Muscle of leg (tissue), 3 donors: ENCODE measurements at regions not wholly inside any gene's neighbourhood (a gene's known extent, or its start where the extent isn't known, plus 50 kb on each side); places are given as distances from the start of the nearest gene placed in this dataset.

Experiments used
- DNase-seq: peaks from one replicate; pipeline ENCODE4 v3.0.0; 2013
- H3K27ac ChIP-seq: one replicate; pipeline ENCODE4 v1.5.1; 2013; ENCODE audit warnings: mild to moderate bottlenecking, low read length, control low read depth
- H3K27me3 ChIP-seq: one replicate; pipeline ENCODE4 v1.6.1; 2013; ENCODE audit warnings: low read length; ENCODE audit not compliant: control insufficient read depth, insufficient read depth
- H3K36me3 ChIP-seq: one replicate; pipeline ENCODE4 v1.6.1; 2013; ENCODE audit warnings: low read length; ENCODE audit not compliant: control insufficient read depth, insufficient read depth
- H3K4me1 ChIP-seq: one replicate; pipeline ENCODE4 v1.6.1; 2013; ENCODE audit warnings: low read length; ENCODE audit not compliant: control insufficient read depth, insufficient read depth
- H3K4me3 ChIP-seq: one replicate; pipeline ENCODE4 v1.5.1; 2013; ENCODE audit warnings: low read length, control low read depth
- H3K9me3 ChIP-seq: replicated peaks from 2 replicates; pipeline ENCODE4 v1.6.1; 2013; ENCODE audit warnings: low read depth, low read length; ENCODE audit not compliant: control insufficient read depth
- WGBS: methylation state at CpG from one replicate; pipeline ENCODE4 v1.1.5; 2013; ENCODE audit warnings: missing lambda C conversion rate; ENCODE audit not compliant: insufficient coverage; 5-methylcytosine and 5-hydroxymethylcytosine counted together

DNA sequence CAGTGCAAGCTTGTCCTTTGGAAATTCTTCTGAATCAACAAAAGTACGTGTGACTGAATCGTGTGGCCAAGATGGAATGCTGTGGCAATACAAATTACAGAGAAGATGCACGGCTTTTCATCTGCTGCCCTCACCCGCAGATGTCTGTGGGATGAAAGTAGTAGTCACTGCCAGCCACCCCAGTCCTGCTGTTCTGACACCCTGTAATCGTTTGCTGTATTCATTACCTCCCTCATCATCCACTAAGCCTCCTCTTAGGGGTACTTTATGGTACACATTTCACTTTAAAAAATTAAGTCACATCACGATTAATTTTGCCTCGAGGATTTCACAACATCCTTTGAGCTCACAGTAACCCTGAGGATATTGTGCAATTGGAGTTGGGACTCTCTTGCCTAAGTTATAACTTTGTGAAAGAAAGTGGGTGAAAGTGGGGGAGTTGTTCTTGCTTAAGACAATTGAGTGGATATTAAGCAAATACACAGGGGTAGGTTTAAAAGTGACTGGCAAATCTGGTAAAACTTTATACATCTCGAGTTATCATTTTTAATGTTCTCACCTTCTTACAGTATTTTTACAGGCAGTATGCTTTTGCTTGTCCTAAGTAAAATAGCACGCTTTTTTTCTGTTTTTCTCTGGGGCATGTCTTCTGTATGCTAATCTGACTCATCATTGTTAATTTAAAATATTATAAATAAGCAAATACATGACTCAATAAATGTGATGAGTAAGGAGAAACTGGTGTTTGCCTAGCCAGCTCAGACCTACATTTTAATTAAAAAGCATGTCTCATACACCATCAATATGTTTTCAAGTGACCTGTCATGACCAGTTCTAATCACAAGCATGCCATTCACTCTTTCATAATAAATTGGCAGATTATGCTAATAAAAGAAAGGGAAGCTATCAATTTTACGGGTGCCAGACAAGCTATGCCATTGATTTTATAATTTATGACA is 680.9 kb downstream of the IRS1 start:
- Histone ChIP-seq H3K9me3 (no peaks in the 10 kb centered on the region), H3K4me3 (no peak overlapping the region), H3K27ac (no peak overlapping the region), H3K27me3 (no peaks in the 10 kb centered on the region), H3K4me1 (peaks cover 2% of the 10 kb centered on the region), H3K36me3 (no peaks in the 10 kb centered on the region)
- no CpG with 5 or more reads among the region's 10 CpGs for WGBS
- DNase-seq = peak; percentile 60

DNA sequence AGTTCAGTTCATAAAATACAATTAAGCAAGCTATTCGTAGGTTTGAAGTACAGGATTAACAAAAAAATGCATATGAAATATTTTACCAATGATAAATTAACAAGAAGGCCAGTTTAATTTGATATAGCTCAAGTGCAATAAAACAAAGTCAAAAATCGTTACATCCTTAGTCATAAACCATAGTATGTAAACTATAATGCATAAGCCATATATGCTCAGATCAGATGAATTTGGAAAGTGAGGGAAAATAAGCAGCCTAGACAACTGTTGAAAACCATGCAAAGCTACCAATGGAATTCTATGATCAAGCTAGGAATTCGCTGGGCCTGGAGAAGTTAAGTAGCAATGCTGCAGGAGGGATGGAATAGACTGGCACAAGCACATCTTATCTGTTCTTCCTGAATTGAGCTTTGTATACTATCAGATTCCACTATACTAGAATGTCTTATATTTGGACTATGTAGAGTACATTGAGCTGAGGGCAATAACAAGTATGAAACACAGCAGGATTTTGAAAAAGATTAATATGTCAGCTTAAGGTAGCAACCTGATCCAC is 682.0 kb downstream of the IRS1 start:
- WGBS = 80% methylated on average over 1 of the region's 3 CpGs
- no peak for DNase-seq
- Histone ChIP-seq H3K27me3 (no peaks in the 10 kb centered on the region), H3K4me3 (no peak overlapping the region), H3K9me3 (no peaks in the 10 kb centered on the region), H3K4me1 (peaks cover 2% of the 10 kb centered on the region), H3K36me3 (no peaks in the 10 kb centered on the region), H3K27ac (no peak overlapping the region)

DNA sequence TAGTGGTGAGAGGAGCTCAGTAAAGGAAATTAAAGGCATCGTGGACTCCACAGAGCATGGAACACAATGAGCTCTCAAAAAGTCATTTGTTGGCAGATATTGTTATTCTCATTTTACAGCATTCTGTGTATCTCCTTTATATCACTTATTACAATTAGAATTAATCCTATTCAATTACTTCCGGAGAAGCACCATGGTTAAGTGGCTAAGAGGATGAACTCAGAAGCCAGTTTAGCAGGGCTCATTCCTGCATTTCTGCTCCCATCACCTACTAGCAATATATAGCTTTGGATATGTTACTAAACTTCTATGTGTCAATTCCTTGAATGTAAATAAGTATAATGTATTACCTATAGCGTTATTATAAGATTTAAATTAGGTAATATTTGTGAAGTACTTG is 683.3 kb downstream of the IRS1 start:
- H3K4me3 ChIP-seq = no peak overlapping the region
- no peaks in the 10 kb centered on the region for H3K9me3 ChIP-seq
- H3K36me3 ChIP-seq = no peaks in the 10 kb centered on the region
- no CpG with 5 or more reads among the region's 3 CpGs for WGBS
- peaks cover 2% of the 10 kb centered on the region for H3K4me1 ChIP-seq
- H3K27ac ChIP-seq = no peak overlapping the region
- DNase-seq = no peak
- H3K27me3 ChIP-seq = no peaks in the 10 kb centered on the region

DNA sequence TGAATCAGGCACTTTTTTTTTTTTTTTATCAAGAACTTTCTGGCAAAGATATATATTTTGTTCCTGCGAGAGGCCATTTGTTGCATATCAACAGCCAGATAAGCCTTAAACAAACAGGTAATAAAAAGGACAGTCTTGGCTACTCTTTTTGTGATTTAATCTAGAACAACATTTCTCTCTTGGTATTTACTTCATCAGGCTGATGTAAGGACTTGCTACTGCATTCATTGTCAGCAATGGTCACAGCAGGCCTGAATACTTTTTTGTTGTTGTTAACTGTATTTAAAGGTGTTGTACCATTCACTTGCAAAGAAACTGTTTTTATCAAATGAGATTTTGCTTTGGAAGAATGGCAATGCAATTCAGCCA is 683.8 kb downstream of the IRS1 start:
- Histone ChIP-seq H3K27me3 (no peaks in the 10 kb centered on the region), H3K4me1 (peaks cover 2% of the 10 kb centered on the region), H3K36me3 (no peaks in the 10 kb centered on the region), H3K4me3 (no peak overlapping the region), H3K9me3 (no peaks in the 10 kb centered on the region), H3K27ac (no peak overlapping the region)
- no peak for DNase-seq
- no CpG with 5 or more reads among the region's 1 CpG for WGBS

DNA sequence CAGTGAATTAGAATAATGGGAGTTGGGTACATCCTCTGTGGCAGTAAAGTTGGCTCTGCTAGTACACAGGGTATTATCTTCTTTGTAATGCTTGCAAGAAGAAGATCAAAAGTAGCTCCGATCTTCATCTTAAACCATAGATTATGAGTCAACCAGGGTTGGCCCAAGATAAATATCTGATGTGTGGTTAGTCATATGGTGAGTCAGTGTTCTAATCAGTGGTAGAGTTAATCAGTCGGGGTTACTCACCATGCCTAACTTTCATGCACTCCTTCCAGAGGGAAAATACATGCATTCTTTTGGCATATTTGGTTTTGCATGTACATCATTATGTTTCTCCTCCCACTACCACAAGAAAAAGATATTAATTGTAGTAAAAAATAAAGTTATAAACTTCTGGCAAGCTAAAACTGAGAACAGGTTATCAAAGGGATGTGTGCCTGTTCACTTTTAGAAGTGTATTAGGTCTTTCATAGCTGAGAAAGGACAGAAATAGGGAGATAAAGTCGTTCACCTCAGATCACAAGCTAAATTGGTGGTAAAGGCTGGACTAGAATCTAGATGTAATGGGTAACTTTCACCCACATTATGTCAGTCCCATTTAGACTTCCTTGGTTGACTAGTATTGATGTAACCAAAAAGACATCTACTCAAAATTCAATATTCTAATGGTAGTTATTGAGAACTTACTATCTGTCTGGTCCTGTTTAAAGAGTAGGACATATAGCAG is 684.4 kb downstream of the IRS1 start:
- Histone ChIP-seq H3K4me1 (peaks cover 2% of the 10 kb centered on the region), H3K36me3 (no peaks in the 10 kb centered on the region), H3K9me3 (no peaks in the 10 kb centered on the region), H3K27me3 (no peaks in the 10 kb centered on the region), H3K27ac (no peak overlapping the region), H3K4me3 (no peak overlapping the region)
- no CpG with 5 or more reads among the region's 3 CpGs for WGBS
- no peak for DNase-seq

DNA sequence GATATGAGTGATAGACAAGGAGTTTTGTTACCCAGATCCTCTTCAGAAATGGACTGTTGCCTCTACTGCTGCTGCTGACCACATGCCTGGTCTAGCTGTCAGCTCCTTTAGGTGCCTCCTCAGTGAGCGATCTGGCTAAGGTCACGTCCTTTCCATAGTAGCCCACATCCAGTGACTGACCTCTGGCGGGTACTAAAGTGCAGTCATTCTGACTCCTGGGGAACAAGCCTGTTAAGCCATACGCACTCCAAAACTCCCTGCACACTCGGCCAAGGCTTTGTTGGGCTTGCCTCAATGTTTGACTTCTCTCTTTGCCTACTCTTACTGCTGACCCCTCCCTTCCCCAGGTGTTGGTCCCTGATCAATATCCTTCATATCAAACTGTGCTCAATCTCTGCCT is 685.2 kb downstream of the IRS1 start:
- no peak overlapping the region for H3K27ac ChIP-seq
- no peaks in the 10 kb centered on the region for H3K9me3 ChIP-seq

DNA sequence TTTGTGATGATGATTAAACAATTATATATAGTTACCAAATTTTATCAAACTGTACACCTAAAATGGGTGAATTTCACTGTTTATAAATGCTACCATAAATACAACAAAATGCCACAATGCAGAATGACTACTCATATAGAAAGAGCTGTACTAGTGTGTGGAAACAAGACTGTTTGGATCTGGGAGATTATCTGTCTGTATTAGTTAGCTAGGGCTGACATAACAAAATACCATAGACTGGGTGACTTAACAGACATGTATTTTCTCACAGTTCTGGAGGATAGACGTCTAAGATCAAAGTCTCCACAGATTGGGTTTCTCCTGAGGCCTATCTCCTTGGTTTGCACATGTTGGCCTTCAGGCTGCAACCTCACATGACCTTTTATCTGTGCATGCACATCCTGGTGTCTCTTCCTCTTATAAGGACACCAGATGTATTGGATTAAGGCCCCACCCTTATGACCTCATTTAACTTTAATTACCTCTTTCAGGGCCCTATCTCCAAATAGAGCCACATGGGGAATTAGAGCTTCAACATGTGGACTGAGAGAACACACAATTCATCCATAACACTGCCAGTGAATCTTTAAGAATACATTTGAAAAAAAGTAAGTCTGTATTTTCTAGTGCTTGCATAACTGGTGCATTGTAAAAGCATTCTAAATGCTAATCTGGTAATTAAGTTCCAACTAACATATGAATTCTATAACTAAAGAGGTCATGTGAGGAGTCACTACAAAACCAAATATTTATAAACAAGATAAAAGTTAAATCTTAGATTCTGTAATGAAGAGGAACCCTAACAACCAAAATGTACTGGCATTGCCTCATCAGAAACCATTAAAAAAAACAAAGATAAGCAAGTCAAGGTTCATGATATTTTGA is 699.6 kb downstream of the NYAP2 start:
- H3K4me1 ChIP-seq = no peaks in the 10 kb centered on the region
- H3K27ac ChIP-seq = no peak overlapping the region
- no peaks in the 10 kb centered on the region for H3K27me3 ChIP-seq
- WGBS = 50% methylated on average over 1 of the region's 1 CpG
- no peaks in the 10 kb centered on the region for H3K9me3 ChIP-seq
- no peak overlapping the region for H3K4me3 ChIP-seq
- no peaks in the 10 kb centered on the region for H3K36me3 ChIP-seq
- DNase-seq = no peak

More for the DNA sequence above, 685.2 kb downstream of the IRS1 start:
- Histone ChIP-seq H3K4me1 (peaks cover 2% of the 10 kb centered on the region), H3K4me3 (no peak overlapping the region), H3K36me3 (no peaks in the 10 kb centered on the region), H3K27me3 (no peaks in the 10 kb centered on the region)
- no peak for DNase-seq
- 76% methylated on average over 5 of the region's 5 CpGs for WGBS

DNA sequence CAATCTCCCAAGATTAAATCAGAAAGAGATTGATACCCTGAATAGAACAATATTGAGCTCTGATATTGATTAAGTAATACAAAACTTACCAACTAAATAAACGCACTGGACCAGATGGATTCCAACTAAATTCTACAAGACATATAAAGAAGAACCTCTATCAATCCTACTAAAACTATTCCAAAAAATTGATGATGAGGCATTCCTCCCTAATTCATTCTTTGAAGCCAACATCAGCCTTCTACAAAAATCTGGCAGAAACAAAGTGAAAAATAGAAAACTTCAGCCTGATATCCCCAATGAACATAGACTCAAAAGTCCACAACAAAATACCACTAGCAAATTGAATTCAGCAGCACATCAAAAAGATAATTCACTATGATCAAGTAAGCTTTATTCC is 695.5 kb downstream of the NYAP2 start:
- Histone ChIP-seq H3K36me3 (no peaks in the 10 kb centered on the region), H3K27me3 (no peaks in the 10 kb centered on the region), H3K4me3 (no peak overlapping the region), H3K4me1 (no peaks in the 10 kb centered on the region), H3K27ac (no peak overlapping the region), H3K9me3 (peaks cover 3% of the 10 kb centered on the region)
- no CpG with 5 or more reads among the region's 1 CpG for WGBS
- DNase-seq = no peak

DNA sequence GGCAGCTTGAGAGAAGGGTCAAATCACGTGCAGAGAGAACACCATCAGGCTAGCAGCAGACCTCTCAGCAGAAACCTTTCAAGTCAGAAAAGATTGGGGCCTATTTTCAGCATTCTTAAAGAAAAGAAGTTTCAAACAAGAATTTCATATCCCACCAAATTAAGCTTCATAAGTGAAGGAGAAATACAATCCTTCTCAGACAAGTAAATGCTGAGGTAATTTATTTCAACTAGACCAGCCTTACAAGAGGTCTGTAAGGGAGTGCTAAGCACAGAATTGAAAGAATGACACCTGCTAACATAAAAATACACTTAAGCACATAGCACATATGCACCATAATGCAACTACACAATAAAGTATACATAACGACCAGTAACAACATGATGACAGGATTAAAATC is 693.9 kb downstream of the NYAP2 start:
- Histone ChIP-seq H3K4me1 (no peaks in the 10 kb centered on the region), H3K27me3 (no peaks in the 10 kb centered on the region), H3K4me3 (no peak overlapping the region), H3K9me3 (peaks cover 3% of the 10 kb centered on the region), H3K36me3 (no peaks in the 10 kb centered on the region), H3K27ac (no peak overlapping the region)
- DNase-seq = no peak
- 57% methylated on average over 1 of the region's 2 CpGs for WGBS

DNA sequence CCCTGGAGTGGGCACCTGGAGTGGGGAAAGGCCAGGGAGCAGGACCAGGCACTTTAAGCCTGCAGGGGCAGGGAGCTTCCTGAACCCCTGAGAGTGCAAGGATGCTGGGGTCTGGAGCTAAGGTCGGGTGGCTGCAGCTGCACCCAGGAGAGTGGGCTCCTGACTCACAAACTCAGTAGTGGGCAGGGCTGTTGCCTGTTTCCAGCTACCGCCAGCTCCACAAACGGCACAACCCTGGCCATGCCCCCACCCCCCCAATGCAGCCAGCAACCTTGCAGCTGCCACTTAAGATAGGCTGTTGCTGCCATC is 688.8 kb downstream of the NYAP2 start:
- DNase-seq = no peak
- Histone ChIP-seq H3K4me1 (no peaks in the 10 kb centered on the region), H3K4me3 (no peak overlapping the region), H3K36me3 (no peaks in the 10 kb centered on the region), H3K9me3 (peaks cover 3% of the 10 kb centered on the region), H3K27ac (no peak overlapping the region), H3K27me3 (no peaks in the 10 kb centered on the region)
- 40% methylated on average over 1 of the region's 3 CpGs for WGBS
